ENCODE measurements at regions not wholly inside any gene's neighbourhood (a gene's known extent, or its start where the extent isn't known, plus 50 kb on each side); places are given as distances from the start of the nearest gene placed in this dataset.

DNA sequence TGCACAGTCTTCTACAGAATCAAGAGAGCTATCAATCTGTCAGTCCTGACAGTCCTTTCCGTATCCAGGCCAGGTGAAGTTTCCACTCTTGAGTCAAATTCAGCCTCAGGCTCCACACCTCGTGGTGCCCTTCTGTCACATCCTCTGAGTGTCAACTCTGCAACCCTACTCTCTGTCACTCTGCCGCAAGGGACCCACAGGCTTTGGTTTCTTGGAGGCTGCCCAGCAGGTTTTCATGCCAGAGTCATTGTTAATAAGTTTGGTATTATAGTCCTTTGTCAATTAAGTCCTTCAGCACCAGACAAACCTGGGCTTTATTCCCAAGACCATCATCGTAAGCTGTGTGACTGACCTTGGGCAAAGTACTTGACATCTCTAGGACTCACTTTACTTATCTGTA lies 83.4 kb upstream of the KLHL13 start:
- Histone ChIP-seq H3K27ac (no peak overlapping the region), H3K27me3 (no peaks in the 10 kb centered on the region), H3K36me3 (no peaks in the 10 kb centered on the region), H3K9me3 (no peaks in the 10 kb centered on the region), H3K4me1 (no peaks in the 10 kb centered on the region), H3K4me3 (no peak overlapping the region)
- WGBS = 76% methylated on average over 4 of the region's 4 CpGs
- no peak for DNase-seq (ENCODE audit: low spot score in 2 of 2)
- TF ChIP-seq POLR2A (IDR thresholded peaks at IDR 0.05) (no peak), EP300 (IDR thresholded peaks at IDR 0.05) (no peak), POLR2AphosphoS5 (IDR thresholded peaks at IDR 0.05) (no peak)
- TF ChIP-seq, protein P1, sequence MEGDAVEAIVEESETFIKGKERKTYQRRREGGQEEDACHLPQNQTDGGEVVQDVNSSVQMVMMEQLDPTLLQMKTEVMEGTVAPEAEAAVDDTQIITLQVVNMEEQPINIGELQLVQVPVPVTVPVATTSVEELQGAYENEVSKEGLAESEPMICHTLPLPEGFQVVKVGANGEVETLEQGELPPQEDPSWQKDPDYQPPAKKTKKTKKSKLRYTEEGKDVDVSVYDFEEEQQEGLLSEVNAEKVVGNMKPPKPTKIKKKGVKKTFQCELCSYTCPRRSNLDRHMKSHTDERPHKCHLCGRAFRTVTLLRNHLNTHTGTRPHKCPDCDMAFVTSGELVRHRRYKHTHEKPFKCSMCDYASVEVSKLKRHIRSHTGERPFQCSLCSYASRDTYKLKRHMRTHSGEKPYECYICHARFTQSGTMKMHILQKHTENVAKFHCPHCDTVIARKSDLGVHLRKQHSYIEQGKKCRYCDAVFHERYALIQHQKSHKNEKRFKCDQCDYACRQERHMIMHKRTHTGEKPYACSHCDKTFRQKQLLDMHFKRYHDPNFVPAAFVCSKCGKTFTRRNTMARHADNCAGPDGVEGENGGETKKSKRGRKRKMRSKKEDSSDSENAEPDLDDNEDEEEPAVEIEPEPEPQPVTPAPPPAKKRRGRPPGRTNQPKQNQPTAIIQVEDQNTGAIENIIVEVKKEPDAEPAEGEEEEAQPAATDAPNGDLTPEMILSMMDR (IDR thresholded peaks at IDR 0.05) = no peak

GRCh38 chrX:118205421-118206395 lies 89.1 kb upstream of the KLHL13 start:
- no peak for DNase-seq (ENCODE audit: low spot score in 2 of 2)
- H3K27ac ChIP-seq = no peak overlapping the region
- no peaks in the 10 kb centered on the region for H3K4me1 ChIP-seq
- H3K9me3 ChIP-seq = no peaks in the 10 kb centered on the region
- no peak overlapping the region for H3K4me3 ChIP-seq
- WGBS = 50% methylated on average over 8 of the region's 8 CpGs
- no peaks in the 10 kb centered on the region for H3K27me3 ChIP-seq
- H3K36me3 ChIP-seq = no peaks in the 10 kb centered on the region
- no peak for TF ChIP-seq POLR2A (IDR thresholded peaks at IDR 0.05)
- no peak for TF ChIP-seq POLR2AphosphoS5 (IDR thresholded peaks at IDR 0.05)
- no peak for TF ChIP-seq EP300 (IDR thresholded peaks at IDR 0.05)
- TF ChIP-seq, protein P1 (IDR thresholded peaks at IDR 0.05) = no peak

GRCh38 chrX:118207831-118208453 lies 91.3 kb upstream of the KLHL13 start:
- no peak overlapping the region for H3K4me3 ChIP-seq
- no peak overlapping the region for H3K27ac ChIP-seq
- H3K27me3 ChIP-seq = no peaks in the 10 kb centered on the region
- 87% methylated on average over 3 of the region's 3 CpGs for WGBS
- no peaks in the 10 kb centered on the region for H3K4me1 ChIP-seq
- no peaks in the 10 kb centered on the region for H3K9me3 ChIP-seq
- no peaks in the 10 kb centered on the region for H3K36me3 ChIP-seq
- TF ChIP-seq EP300 (IDR thresholded peaks at IDR 0.05) = no peak
- TF ChIP-seq, protein P1 (IDR thresholded peaks at IDR 0.05) = no peak
- TF ChIP-seq POLR2AphosphoS5 (IDR thresholded peaks at IDR 0.05) = no peak
- TF ChIP-seq POLR2A (IDR thresholded peaks at IDR 0.05) = no peak
- DNase-seq (ENCODE audit: low spot score in 2 of 2) = no peak

- Histone ChIP-seq H3K27me3 (no peaks in the 10 kb centered on the region), H3K4me1 (no peaks in the 10 kb centered on the region), H3K9me3 (no peaks in the 10 kb centered on the region), H3K4me3 (no peak overlapping the region), H3K36me3 (no peaks in the 10 kb centered on the region), H3K27ac (no peak overlapping the region)
- 80% methylated on average over 4 of the region's 4 CpGs for WGBS
- no peak for DNase-seq (ENCODE audit: low spot score in 2 of 2)
- TF ChIP-seq EP300 (IDR thresholded peaks at IDR 0.05) = no peak
- no peak for TF ChIP-seq POLR2AphosphoS5 (IDR thresholded peaks at IDR 0.05)
- no peak for TF ChIP-seq POLR2A (IDR thresholded peaks at IDR 0.05)
- TF ChIP-seq, protein P1 (IDR thresholded peaks at IDR 0.05) = no peak
These were observed 91.9 kb upstream of the KLHL13 start for GRCh38 chrX:118208481-118208880.
